Neutrophil (primary cell): ENCODE measurements at regions not wholly inside any gene's neighbourhood (a gene's known extent, or its start where the extent isn't known, plus 50 kb on each side); places are given as distances from the start of the nearest gene placed in this dataset.

Experiments
- H3K27ac ChIP-seq: fragments of 200-600 bp; sonication (generic); 2 replicates; pipeline ENCODE4 v1.5.1; 2016; ENCODE audit warnings: mild to moderate bottlenecking, moderate library complexity
- H3K27me3 ChIP-seq: fragments of 200-600 bp; sonication (generic); 2 replicates; pipeline ENCODE4 v1.6.0; 2016; ENCODE audit warnings: mild to moderate bottlenecking
- H3K36me3 ChIP-seq: fragments of 200-600 bp; sonication (generic); 2 replicates; pipeline ENCODE4 v1.5.1; 2017
- H3K4me1 ChIP-seq, 2 experiments: fragments of 200-600 bp in 1 of 2; sonication (generic) in 1 of 2; 1 replicate in 1 of 2; 2 replicates in 1 of 2; pipeline versions ENCODE4 v1.5.1 to v1.6.1; 2013 to 2016; ENCODE audit warnings: low read depth in 1 of 2, low read length in 1 of 2, mild to moderate bottlenecking in 1 of 2, moderate library complexity in 1 of 2; ENCODE audit not compliant: control insufficient read depth in 1 of 2, insufficient read depth in 1 of 2
- H3K4me3 ChIP-seq, 2 experiments: fragments of 200-600 bp in 1 of 2; sonication (generic) in 1 of 2; 1 replicate in 1 of 2; 2 replicates in 1 of 2; pipeline ENCODE4 v1.5.1; 2013 to 2016; ENCODE audit warnings: low read depth in 1 of 2, low read length in 1 of 2, mild to moderate bottlenecking in 1 of 2, moderate library complexity in 1 of 2
- H3K9me3 ChIP-seq: fragments of 200-600 bp; sonication (generic); 2 replicates; pipeline ENCODE4 v1.5.1; 2016
- CTCF ChIP-seq: fragments of 200-600 bp; sonication (generic); IDR thresholded peaks from 2 replicates; pipeline ENCODE4 v1.5.1; 2016; ENCODE audit warnings: antibody characterized with exemption

- H3K4me3 ChIP-seq: no peak overlapping the region
- TF ChIP-seq CTCF: no peak
- peaks cover 0 to 8% of the 10 kb centered on the region in 2 experiments for H3K4me1 ChIP-seq
- H3K9me3 ChIP-seq: no peaks in the 10 kb centered on the region
- no peaks in the 10 kb centered on the region for H3K36me3 ChIP-seq
- no peaks in the 10 kb centered on the region for H3K27me3 ChIP-seq
- no peak overlapping the region for H3K27ac ChIP-seq
These were observed 238.0 kb downstream of the SHOX2 start for GRCh38 chr3:157868196-157868595.

- H3K9me3 ChIP-seq: no peaks in the 10 kb centered on the region
- H3K27me3 ChIP-seq: no peaks in the 10 kb centered on the region
- H3K4me1 ChIP-seq: no peaks in the 10 kb centered on the region
- no peak for TF ChIP-seq CTCF
- no peak overlapping the region for H3K27ac ChIP-seq
- H3K4me3 ChIP-seq: no peak overlapping the region
- no peaks in the 10 kb centered on the region for H3K36me3 ChIP-seq
These were observed 240.7 kb downstream of the SHOX2 start for GRCh38 chr3:157865352-157866000.

- Histone ChIP-seq H3K27ac (no peak overlapping the region), H3K27me3 (no peaks in the 10 kb centered on the region), H3K4me3 (no peak overlapping the region), H3K4me1 (no peaks in the 10 kb centered on the region), H3K9me3 (no peaks in the 10 kb centered on the region), H3K36me3 (no peaks in the 10 kb centered on the region)
- TF ChIP-seq CTCF: no peak
These were observed 245.0 kb downstream of the SHOX2 start for GRCh38 chr3:157861076-157861765.

DNA sequence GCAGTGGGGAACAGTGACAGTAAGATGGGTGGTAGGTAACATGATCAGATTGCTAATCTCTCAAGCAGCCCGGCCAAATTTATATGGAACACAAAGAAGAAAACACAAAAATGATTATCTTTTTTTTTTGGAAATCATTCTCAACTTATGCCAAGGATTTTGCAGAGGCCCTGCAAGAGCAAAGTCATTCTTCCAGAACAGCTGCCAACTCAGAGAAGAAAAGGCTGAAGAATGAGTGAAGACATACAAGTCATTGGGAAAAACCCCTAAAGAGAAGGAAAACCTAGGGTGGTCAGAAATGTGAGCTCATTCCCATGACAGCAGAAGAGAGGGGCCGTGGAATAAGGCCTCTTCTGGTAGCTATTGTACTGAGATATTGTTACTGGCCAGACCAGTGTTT lies 246.7 kb downstream of the SHOX2 start:
- no peaks in the 10 kb centered on the region for H3K27me3 ChIP-seq
- H3K36me3 ChIP-seq: no peaks in the 10 kb centered on the region
- no peaks in the 10 kb centered on the region for H3K9me3 ChIP-seq
- no peak for TF ChIP-seq CTCF
- no peaks in the 10 kb centered on the region for H3K4me1 ChIP-seq
- no peak overlapping the region for H3K27ac ChIP-seq
- no peak overlapping the region for H3K4me3 ChIP-seq

DNA sequence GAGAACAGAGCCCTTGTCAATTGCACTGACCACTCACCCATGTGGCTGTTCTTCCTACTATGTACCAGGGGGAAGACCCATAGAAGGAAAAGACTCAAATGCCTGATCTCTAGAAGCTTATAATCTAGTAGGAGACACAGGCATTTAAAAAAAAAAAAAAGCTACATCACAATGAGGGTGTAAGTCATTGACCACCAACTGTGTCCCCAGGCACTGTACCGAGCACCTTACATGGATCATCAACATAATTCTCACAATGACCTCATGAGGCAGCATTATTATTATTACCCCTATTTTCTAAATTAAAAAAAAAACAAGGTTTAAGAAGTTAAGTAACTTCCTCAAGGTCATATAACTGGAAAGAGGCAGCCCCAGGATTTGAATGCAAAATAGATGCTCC lies 247.4 kb downstream of the SHOX2 start:
- Histone ChIP-seq H3K9me3 (no peaks in the 10 kb centered on the region), H3K36me3 (no peaks in the 10 kb centered on the region), H3K4me3 (no peak overlapping the region), H3K27me3 (no peaks in the 10 kb centered on the region), H3K27ac (no peak overlapping the region), H3K4me1 (no peaks in the 10 kb centered on the region)
- TF ChIP-seq CTCF: no peak
